Adrenal gland (tissue), 9 donors: ENCODE measurements at regions not wholly inside any gene's neighbourhood (a gene's known extent, or its start where the extent isn't known, plus 50 kb on each side); places are given as distances from the start of the nearest gene placed in this dataset.

Experiments used
- DNase-seq, 7 donors: peaks; one replicate each; pipeline ENCODE4 v3.0.0-alpha.2; 2019 to 2020
- H3K27ac ChIP-seq, 5 donors: fragments of 200-600 bp; sonication (generic) in 4 of 5; 1 replicate in 3 of 5; 2 replicates in 2 of 5; pipeline versions ENCODE4 v1.5.1 to v1.8.0; 2016 to 2020; ENCODE audit warnings: mild to moderate bottlenecking in 1 of 5
- H3K27me3 ChIP-seq: fragments of 200-600 bp; 2 replicates; pipeline ENCODE4 v1.8.0; 2021
- H3K36me3 ChIP-seq, 2 donors: fragments of 200-600 bp; replicated peaks in 1 of 2; 1 replicate in 1 of 2; 2 replicates in 1 of 2; pipeline versions ENCODE4 v1.5.1 to v1.8.0; 2018 to 2022
- H3K4me1 ChIP-seq, 2 donors: fragments of 200-600 bp; replicated peaks in 1 of 2; 1 replicate in 1 of 2; 2 replicates in 1 of 2; pipeline versions ENCODE4 v1.5.1 to v1.8.0; 2018 to 2021
- H3K4me3 ChIP-seq, 4 donors: fragments of 200-600 bp; sonication (generic) in 3 of 4; one replicate each; pipeline ENCODE4 v1.5.1; 2016 to 2018
- H3K9me3 ChIP-seq, 3 donors: fragments of 200-600 bp; sonication (generic) in 1 of 3; replicated peaks in 1 of 3; 1 replicate in 2 of 3; 2 replicates in 1 of 3; pipeline versions ENCODE4 v1.5.1 to v1.8.0; 2016 to 2021
- CTCF ChIP-seq, 6 experiments: fragments of 450-650 bp in 4 of 6; fragments of 200-600 bp in 2 of 6; sonication (generic) in 1 of 6; IDR thresholded peaks; 1 replicate in 5 of 6; 2 replicates in 1 of 6; pipeline versions ENCODE4 v1.5.1 to v1.8.0; 2016 to 2021; ENCODE audit warnings: antibody characterized with exemption in 6 of 6, mild to moderate bottlenecking in 2 of 6, moderate library complexity in 1 of 6
- POLR2A ChIP-seq, 2 donors: fragments of 450-650 bp; IDR thresholded peaks; one replicate each; pipeline ENCODE4 v1.6.1; 2017; ENCODE audit warnings: antibody characterized with exemption in 2 of 2, mild to moderate bottlenecking in 2 of 2, moderate library complexity in 1 of 2
- WGBS, 4 donors: extraction: QIAGEN DNeasy Blood & Tissue Kit in 2 of 4; methylation state at CpG; one replicate each; pipeline versions ENCODE4 v1.1.5 to v1.1.7; 2013 to 2017; 5-methylcytosine and 5-hydroxymethylcytosine counted together
- intact Hi-C, 2 donors: fragments of 100-400 bp; cut with DNase I; formaldehyde crosslinking; loops; one replicate each; pipeline versions ENCODE4 v1.14.1 to v1.15.0; 2022 to 2023
- donor health status: healthy with polysubstance abuse.
- donor health status: Bipolar disorder and iron deficiency.
- donor health status: DM: yes; HTN: yes; CAD: no.
- donor health status: DM: no; HTN: no; CAD: no.
- donor health status: DM: no; HTN: no; CAD: no.

- Histone ChIP-seq H3K4me1 (no peaks in the 10 kb centered on the region), H3K4me3 (no peak overlapping the region), H3K27ac (no peak overlapping the region), H3K36me3 (no peaks in the 10 kb centered on the region), H3K27me3 (no peaks in the 10 kb centered on the region), H3K9me3 (no peaks in the 10 kb centered on the region)
- intact Hi-C loops = no loop called here
- WGBS, 4 donors = 66 to 76% (median 72%) methylated on average over 3 of the region's 3 CpGs
- DNase-seq = no peak
- TF ChIP-seq POLR2A (IDR thresholded peaks at IDR 0.05) (no peak), CTCF (IDR thresholded peaks at IDR 0.05) (no peak)
These were observed 838.1 kb downstream of the DNAJB9 start for GRCh38 chr7:109407756-109408155.

DNA sequence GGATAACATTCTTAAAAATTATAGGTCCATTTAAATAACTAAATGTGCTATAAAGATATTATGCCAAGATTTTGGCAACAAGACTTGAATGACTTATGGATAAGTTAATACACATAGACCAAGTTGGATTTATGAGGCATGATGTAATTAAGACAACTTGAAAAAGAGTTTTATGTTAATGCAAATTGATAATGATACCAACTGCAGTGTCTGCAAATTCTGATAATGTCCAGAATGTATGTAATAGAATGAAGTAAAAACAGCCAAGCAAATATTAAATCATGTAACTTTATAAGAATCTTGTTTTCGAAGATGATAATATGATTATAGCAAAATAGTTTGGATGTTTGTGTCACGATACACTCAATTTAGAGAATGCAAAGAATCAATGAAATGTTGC lies 868.3 kb downstream of the DNAJB9 start:
- TF ChIP-seq POLR2A (IDR thresholded peaks at IDR 0.05) (no peak), CTCF (IDR thresholded peaks at IDR 0.05) (no peak)
- 72 to 82% (median 82%) methylated on average over 2 of the region's 2 CpGs for WGBS, 4 donors
- Histone ChIP-seq H3K27me3 (no peaks in the 10 kb centered on the region), H3K4me3 (no peak overlapping the region), H3K9me3 (no peaks in the 10 kb centered on the region), H3K4me1 (no peaks in the 10 kb centered on the region), H3K36me3 (no peaks in the 10 kb centered on the region), H3K27ac (no peak overlapping the region)
- DNase-seq = no peak
- intact Hi-C loops = no loop called here

- DNase-seq = no peak
- intact Hi-C loops = no loop called here
- no peaks in the 10 kb centered on the region for H3K4me1 ChIP-seq
- no peaks in the 10 kb centered on the region for H3K36me3 ChIP-seq
- no peak overlapping the region for H3K27ac ChIP-seq
- no peak overlapping the region for H3K4me3 ChIP-seq
- TF ChIP-seq POLR2A (IDR thresholded peaks at IDR 0.05) (no peak), CTCF (IDR thresholded peaks at IDR 0.05) (no peak)
- H3K27me3 ChIP-seq = no peaks in the 10 kb centered on the region
- H3K9me3 ChIP-seq = peaks cover 0 to 3% (median 0%) of the 10 kb centered on the region in 3 donors
- WGBS, 4 donors = 59 to 95% (median 80%) methylated on average over 1 of the region's 1 CpG
These were observed 880.1 kb downstream of the DNAJB9 start for GRCh38 chr7:109449760-109450159.

- no peak for DNase-seq
- intact Hi-C loops = no loop called here
These were observed 886.4 kb downstream of the DNAJB9 start for GRCh38 chr7:109456116-109456515.

More at GRCh38 chr7:109456116-109456515, 886.4 kb downstream of the DNAJB9 start:
- TF ChIP-seq CTCF (IDR thresholded peaks at IDR 0.05) (no peak), POLR2A (IDR thresholded peaks at IDR 0.05) (no peak)
- no peak overlapping the region for H3K27ac ChIP-seq
- H3K27me3 ChIP-seq = no peaks in the 10 kb centered on the region
- 47 to 87% (median 73%) methylated on average over 2 to 3 of the region's 3 CpGs for WGBS, 4 donors
- H3K9me3 ChIP-seq = peaks cover 0 to 3% (median 0%) of the 10 kb centered on the region in 3 donors
- H3K36me3 ChIP-seq = no peaks in the 10 kb centered on the region
- no peaks in the 10 kb centered on the region for H3K4me1 ChIP-seq
- no peak overlapping the region for H3K4me3 ChIP-seq
